GM18498 (cell line): ENCODE measurements at regions not wholly inside any gene's neighbourhood (a gene's known extent, or its start where the extent isn't known, plus 50 kb on each side); places are given as distances from the start of the nearest gene placed in this dataset.

Source experiments
- ATAC-seq: cut with Tn5 transposase; IDR thresholded peaks from one replicate; pipeline ENCODE4 v1.9.1; 2021; ENCODE audit warnings: mild to moderate bottlenecking, moderate library complexity; ENCODE audit not compliant: unreplicated experiment

DNA sequence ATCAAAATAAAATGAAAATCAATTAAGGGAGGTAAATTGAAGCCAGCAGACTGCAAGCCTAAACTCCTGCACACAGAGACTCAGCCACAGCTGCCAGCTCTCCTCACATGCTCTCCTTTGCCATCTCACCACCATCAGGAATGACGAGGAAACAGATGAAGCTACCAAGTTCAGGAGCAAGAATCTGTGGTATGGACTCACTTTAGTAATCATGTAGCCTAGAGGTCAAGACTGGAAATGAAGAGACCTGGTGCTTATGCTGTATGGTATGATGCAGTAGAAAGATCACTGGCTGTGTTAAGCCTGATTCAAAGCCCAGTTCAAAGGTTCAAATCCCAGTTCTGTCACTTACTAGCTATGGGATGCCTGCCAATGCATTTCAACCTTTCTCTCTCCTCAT, 78.9 kb upstream of the CAMK1G start:
- ATAC-seq: no peak

DNA sequence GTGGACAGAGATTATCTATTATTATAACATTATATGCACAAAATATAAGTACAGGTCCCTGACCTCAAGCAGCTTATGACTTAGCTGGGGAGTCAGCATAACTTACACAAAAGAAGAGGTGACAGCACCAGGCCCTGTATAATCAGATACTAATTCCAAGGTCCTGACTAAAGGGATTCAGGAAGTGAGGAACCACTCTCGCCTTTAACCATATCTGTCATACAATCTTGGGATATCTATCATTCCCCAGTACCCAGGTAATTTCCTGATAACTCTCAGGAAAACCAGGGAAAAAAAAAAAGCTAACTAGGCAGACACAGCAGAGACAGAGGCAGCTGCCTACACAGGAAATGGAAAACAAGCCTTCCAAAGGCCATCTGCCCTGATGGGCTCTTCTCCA, 78.5 kb upstream of the CAMK1G start:
- no peak for ATAC-seq

DNA sequence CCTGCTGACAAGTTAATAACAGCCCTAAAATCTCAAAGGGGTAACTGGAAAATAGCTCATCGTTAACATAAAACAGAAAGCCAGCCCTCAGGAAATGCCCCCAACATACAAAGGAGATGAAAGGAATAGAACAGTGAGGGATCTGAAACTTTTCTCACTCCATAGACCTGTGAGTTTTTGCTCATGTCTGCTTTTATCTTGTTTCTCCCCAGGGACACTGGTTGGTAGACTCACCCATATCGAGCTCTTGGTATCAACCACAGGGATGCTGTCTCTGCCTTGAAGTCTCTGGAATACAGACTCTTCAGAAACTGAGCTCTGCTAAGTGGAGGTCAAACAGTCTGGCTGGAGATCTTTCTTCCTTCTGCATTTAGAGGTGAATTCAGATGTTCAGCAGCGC, 77.4 kb upstream of the CAMK1G start:
- ATAC-seq: no peak

DNA sequence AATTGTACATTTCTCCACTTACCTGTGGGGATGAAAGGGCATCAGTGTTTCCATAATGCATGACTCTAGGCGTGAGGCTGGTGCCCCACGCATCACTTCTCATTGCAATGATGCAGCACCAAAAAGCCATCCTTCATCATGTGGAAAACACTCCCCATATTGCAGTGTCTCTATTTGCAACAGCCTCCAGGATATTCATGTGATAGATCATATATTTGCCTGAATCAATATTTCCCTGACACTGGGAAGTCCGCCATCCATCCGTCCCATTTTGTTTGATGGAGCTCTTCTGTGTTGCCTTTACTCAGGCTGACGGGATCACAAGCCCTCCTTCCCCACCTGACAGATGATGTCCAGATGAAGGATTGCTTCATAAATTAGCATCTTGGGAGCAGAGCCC, 74.5 kb upstream of the CAMK1G start:
- ATAC-seq: no peak

DNA sequence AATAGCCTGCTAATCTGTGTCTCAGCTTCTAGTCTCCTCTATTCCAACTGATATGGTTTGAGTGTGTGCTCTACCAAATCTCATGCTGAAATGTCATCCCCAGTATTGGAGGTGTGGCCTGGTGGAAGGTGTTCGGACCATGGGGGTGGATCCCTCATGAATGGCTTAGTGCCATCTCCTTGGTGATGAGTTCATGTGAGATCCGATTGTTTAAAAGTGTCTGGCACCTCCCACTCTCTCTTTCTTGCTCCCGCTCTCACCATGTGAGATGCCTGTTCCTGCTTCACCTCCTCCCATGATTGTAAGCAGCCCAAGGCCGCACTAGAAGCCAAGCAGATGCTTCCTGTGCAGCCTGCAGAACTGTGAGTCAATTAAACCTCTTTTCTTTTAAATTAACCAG, 73.5 kb upstream of the CAMK1G start:
- no peak for ATAC-seq

DNA sequence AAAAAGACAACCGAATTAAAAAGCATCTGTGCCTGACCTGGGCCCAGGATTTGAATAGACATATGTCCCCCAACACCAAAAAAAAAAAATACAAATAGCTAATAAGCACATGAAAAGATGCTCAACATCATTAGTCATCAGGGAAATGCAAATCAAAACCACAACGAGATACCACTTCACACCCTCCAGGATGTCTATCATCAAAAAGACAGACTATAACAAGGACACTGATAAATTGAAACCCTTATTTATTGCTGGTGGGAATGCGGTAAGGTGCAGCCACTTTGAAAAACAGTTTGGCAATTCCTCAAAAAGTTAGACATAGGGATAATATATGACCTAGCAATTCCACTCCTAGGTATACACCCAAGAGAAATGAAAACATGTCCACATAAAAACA, 72.3 kb upstream of the CAMK1G start:
- no peak for ATAC-seq

DNA sequence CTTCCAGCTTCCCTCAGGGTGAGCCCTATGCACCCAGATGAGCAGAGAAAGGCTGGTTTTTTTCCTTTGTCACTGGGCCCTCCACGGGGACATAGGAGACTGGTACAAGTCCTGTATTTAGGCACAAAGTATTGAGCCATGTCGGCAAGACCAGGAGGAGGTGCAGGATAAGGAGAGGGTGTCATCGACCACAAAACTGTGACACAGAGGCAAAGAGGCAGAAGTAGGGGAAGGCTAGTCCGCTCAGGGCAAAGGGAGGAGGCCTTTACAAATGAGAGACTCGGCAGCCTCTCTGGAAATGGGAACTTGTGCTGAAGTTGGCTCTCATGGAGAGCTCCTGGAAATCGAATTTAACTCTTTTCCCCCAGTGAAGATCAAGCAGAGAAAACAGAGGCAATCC, 70.7 kb upstream of the CAMK1G start:
- ATAC-seq: no peak

DNA sequence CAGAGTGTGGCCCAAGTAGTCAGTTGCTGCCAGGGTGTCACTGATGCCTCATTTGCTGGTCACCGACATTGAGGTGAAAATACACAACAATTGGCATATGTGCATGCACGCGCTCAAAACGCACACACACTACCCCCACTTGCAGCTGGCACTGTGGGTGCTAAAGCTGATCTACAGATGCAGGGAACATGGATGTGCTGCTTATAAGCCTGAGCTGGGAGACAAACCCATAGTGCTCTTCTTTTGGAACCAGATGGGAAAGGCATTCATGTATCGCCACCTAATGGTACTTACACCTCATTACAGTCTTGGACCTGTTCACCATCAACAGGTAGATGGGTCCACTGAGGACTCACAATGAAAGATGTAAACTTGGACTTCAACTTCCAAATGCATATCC, 70.3 kb upstream of the CAMK1G start:
- no peak for ATAC-seq

DNA sequence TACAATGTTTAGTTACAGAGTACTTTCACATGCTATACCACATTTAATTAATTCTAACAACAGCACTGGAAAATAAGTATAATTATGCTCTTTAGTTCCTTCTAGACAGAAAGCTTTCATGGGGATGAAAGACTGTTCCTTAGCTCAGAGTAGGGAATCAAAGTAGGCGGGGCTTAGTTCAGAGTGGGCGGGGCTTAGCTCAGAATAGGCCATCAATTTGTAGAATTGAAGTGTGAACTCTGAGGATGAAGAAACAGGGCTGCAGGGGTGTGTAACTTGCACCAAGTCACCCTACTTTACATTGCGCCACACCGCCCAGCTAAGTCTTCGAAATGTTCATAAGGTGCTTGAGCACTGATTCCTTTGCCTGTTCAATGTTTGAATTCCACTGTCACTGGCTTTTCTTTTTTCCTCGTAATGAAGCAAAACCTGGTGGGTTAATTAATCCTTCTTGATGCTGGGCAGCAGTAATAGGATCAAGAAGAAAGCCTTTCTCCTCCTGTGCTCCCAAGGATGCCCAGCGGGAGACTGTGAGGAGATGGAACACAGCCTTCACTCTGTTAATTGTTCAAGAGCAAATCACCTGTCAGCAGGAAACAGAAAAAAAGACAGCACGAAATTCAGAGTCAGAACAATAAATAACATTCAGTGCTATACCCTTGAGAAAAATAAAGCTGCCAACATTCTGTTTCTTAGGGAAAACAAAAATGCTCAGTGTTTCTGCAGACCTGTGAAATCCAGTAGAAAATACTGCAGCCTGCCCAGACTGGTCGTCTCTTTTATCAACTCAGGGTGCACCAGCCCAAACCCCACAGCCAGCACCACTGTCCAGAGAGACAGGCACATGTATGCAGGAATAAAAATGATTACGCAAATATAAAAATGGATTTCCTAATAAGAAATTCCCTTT, 66.5 kb upstream of the CAMK1G start:
- no peak for ATAC-seq

DNA sequence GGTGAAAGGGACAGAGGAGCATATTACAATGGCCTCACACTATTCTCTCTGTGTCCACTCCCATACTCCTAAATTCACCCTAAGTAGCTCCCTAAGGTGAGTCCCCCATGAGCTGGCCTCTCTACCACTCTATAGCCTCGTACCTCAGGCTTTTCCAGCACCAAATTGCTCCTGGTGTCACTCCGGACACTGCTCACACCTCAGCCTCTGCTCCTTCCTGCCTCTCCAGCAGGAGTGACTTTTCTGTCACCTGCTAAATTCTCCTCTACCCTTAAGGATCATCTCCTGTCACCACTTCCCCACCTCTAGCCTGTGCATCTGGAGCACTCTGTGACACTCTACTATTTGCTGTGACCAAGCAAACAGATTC, 65.8 kb upstream of the CAMK1G start:
- ATAC-seq: no peak

DNA sequence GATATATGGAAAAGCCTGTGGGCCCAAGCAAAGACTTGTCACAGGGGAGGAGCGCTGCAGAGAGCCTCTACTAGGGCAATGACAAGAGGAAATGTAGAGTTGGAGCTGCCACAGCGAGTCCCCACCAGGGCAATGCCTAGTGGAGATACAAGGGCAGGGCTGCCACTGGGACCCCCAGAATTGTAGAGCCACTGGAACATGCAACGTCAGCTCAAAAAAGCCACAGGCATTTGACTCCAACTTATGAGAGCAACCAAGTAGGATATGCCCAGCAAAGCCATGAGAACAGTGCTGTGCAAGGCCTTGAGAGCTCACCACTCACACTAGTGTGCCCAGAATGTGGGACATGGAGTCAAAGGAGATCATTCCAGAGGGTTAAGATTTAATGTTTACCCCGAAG, 63.7 kb upstream of the CAMK1G start:
- no peak for ATAC-seq

DNA sequence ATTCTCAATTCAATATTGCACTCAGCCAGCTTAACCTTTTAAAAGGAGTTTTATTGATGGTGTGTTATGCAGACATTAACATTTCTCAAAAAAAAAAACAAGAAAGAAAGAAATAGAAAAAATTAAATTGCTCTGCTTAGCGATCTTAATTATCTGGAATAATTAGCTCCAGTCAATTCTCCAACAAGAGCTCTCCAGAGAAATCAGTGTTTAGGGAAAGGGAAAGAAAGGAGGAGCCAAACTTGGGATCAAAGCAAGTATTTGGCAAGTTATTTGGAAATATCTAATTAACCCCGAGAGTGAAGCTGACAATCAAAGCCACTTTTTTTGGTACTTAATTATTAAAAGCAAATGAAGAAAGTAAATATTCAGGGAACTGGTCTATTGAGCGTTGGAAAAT, 60.7 kb upstream of the CAMK1G start:
- no peak for ATAC-seq

DNA sequence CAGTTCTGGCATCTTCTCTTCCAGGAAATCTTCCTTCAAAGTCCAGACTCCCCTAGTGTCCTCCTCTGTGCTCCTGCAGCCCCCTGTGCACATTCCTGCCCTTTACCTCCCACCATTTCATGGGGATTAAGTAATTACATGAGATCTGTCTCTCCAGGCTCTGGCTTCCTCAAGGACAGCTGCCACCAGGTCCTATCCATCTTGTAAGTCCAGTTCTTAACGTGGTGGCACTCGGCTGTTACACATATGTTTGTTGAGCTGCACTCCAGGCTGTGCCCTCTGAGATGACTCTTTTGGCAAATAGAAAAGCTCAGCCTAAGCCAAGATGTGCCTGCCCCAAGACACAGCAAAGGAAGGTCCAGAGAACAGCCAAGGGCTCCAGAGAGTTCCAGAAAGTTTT, 57.4 kb upstream of the CAMK1G start:
- no peak for ATAC-seq

DNA sequence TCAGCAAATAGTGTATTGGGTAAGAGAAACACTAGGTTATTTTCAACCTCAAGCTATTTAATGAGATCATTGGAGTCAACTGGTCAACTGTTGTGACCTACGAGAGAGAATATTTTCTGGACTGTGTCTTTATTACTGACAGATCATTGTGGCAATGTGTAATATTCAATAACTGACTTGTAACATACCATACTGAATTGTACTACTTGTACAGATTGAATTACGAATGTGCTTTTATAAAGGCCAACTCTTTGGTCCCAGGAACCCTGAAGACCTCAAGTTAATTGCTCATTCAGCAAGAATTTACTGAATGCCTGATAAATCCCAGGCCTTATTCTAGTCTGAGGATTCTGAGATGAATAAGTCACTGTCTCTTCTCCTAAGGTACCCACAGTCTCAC, 56.1 kb upstream of the CAMK1G start:
- ATAC-seq: no peak

DNA sequence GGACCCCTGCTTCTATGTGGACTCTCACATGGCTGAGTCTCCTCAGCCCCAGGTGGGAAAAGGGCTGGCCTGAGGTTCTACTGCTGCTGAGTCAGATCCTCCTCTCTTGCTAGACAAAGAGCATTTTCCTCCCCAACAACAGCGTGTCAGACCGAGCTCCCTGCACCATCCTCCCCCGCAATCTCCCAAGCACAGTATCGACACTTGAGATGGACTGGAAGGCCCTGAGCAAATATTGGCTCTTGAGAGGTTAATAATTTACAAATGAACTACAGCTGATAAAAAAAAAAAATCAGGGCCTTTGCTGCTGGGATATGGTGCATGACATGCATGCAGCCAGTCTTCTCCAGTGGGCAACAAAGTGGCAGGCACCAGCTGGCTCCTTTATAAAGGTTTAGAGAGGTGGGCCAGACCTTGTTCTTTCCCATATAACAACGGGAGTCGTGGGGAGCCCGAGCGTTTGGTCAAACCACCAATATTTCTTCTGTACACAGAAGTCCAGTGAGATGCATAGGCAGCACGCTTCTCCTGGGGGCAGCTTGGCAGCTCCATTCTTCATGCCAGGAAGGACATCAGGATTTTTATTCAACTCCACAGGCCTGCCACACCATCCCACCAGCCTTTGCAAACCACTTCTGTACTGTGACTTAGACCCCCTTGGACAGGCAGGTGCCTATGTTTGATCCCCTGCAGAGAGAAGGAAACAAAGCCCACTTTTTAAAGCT, 55.4 kb upstream of the CAMK1G start:
- no peak for ATAC-seq

DNA sequence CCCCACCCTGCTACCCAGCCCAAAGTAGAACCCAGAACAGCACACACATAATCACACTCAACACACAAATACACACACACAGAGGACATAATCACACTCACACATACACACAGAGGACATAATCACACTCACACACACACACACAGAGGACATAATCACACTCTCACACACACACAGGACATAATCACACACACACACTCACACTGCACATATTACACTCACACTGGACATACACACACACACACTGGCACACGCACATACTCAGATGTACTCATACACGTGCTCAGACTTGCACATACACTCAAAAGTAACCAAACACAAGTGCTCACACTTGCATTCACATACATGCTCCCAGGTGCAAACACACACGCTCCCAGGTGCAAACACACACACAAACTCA, 54.3 kb upstream of the CAMK1G start:
- ATAC-seq: no peak

DNA sequence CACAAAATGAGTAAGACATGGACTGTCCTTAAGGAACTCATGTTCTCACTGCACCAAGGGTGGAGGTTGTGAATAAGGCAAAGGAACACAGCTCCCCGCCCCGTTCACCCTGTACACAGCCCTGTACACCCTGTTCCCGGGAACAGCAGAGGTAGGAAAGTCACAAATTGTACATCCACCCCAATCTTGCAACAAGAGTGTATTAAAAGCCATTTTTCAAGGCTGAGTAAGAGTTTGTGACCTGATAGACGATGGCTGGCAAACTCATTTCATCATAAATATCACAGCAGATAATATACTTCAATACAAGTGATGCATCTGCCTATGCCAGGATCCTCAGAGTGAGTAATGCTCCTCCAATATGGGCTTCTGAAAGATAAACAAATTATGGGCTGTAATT, 52.5 kb upstream of the CAMK1G start:
- no peak for ATAC-seq

DNA sequence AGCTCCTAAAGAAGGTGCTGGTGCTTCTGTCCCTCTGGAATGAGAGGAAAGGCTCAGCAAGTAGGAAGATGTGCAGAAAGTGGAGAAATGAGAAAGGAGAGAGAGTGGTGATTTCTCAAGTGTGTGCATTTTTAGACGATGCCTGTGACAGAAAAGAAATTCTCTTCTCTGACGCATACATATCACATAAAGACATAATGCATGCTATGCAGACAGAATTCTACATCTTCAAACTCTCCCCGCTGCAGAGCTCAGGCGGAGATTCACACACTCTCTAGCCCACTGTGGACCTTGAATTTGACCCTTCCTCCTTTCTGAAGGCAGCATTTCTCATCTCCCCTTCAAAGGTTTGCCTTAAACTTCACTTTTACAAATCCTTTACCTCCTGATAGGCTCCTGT, 52.0 kb upstream of the CAMK1G start:
- no peak for ATAC-seq
